ENCODE measurements at regions not wholly inside any gene's neighbourhood (a gene's known extent, or its start where the extent isn't known, plus 50 kb on each side); places are given as distances from the start of the nearest gene placed in this dataset.

- WGBS, 2 donors: 65 to 76% methylated on average over 1 of the region's 1 CpG
- Histone ChIP-seq H3K27ac (no peak overlapping the region), H3K9me3 (no peaks in the 10 kb centered on the region), H3K27me3 (no peaks in the 10 kb centered on the region), H3K4me1 (no peaks in the 10 kb centered on the region), H3K36me3 (replicated peaks in 1 of 2; ENCODE audit: insufficient read depth in 1 of 2, low read depth in 2 of 2) (no peaks in the 10 kb centered on the region), H3K4me3 (no peak overlapping the region)
- no peak for DNase-seq
- ATAC-seq: no peak
- TF ChIP-seq CTCF (IDR thresholded peaks at IDR 0.05) (no peak), POLR2A (IDR thresholded peaks at IDR 0.05) (no peak)
- intact Hi-C loops (cut with DNase I): no loop called here
Measured at GRCh38 chr1:233547726-233548125, 66.2 kb upstream of the KCNK1 start.

- WGBS, 2 donors: 27 to 40% methylated on average over 2 of the region's 2 CpGs
- no peak for ATAC-seq
- no peaks in the 10 kb centered on the region for H3K9me3 ChIP-seq
- no peak overlapping the region for H3K27ac ChIP-seq
- intact Hi-C loops (cut with DNase I): no loop called here
- no peak overlapping the region for H3K4me3 ChIP-seq
- no peak for TF ChIP-seq POLR2A (IDR thresholded peaks at IDR 0.05)
- no peak for TF ChIP-seq CTCF (IDR thresholded peaks at IDR 0.05)
- DNase-seq: no peak
- no peaks in the 10 kb centered on the region for H3K36me3 ChIP-seq (replicated peaks in 1 of 2; ENCODE audit: insufficient read depth in 1 of 2, low read depth in 2 of 2)
- no peaks in the 10 kb centered on the region for H3K4me1 ChIP-seq
- H3K27me3 ChIP-seq: no peaks in the 10 kb centered on the region
Measured at GRCh38 chr1:233549404-233549803, 64.5 kb upstream of the KCNK1 start.

- 74 to 82% methylated on average over 3 of the region's 3 CpGs for WGBS, 2 donors
- TF ChIP-seq CTCF (IDR thresholded peaks at IDR 0.05): no peak
- TF ChIP-seq POLR2A (IDR thresholded peaks at IDR 0.05): no peak
- ATAC-seq (no peak), DNase-seq (no peak)
- intact Hi-C loops (cut with DNase I): no loop called here
- H3K9me3 ChIP-seq: no peaks in the 10 kb centered on the region
- no peak overlapping the region for H3K27ac ChIP-seq
- H3K27me3 ChIP-seq: no peaks in the 10 kb centered on the region
- H3K4me3 ChIP-seq: no peak overlapping the region
- no peaks in the 10 kb centered on the region for H3K4me1 ChIP-seq
- H3K36me3 ChIP-seq (replicated peaks in 1 of 2; ENCODE audit: insufficient read depth in 1 of 2, low read depth in 2 of 2): no peaks in the 10 kb centered on the region
Measured at GRCh38 chr1:233549917-233550316, 64.0 kb upstream of the KCNK1 start.

GRCh38 chr1:233554037-233554436 is 59.9 kb upstream of the KCNK1 start:
- no peaks in the 10 kb centered on the region for H3K9me3 ChIP-seq
- no peak for TF ChIP-seq CTCF (IDR thresholded peaks at IDR 0.05)
- TF ChIP-seq POLR2A (IDR thresholded peaks at IDR 0.05): no peak
- H3K27me3 ChIP-seq: no peaks in the 10 kb centered on the region
- ATAC-seq (no peak), DNase-seq (no peak)
- intact Hi-C loops (cut with DNase I): no loop called here
- no peaks in the 10 kb centered on the region for H3K36me3 ChIP-seq (replicated peaks in 1 of 2; ENCODE audit: insufficient read depth in 1 of 2, low read depth in 2 of 2)
- no peaks in the 10 kb centered on the region for H3K4me1 ChIP-seq
- H3K27ac ChIP-seq: no peak overlapping the region
- WGBS, 2 donors: 64 to 69% methylated on average over 2 of the region's 2 CpGs
- no peak overlapping the region for H3K4me3 ChIP-seq

- TF ChIP-seq CTCF (IDR thresholded peaks at IDR 0.05) (no peak), POLR2A (IDR thresholded peaks at IDR 0.05) (no peak)
- Histone ChIP-seq H3K4me1 (no peaks in the 10 kb centered on the region), H3K4me3 (no peak overlapping the region)
Measured at GRCh38 chr1:233561708-233562426, 52.0 kb upstream of the KCNK1 start.

More at GRCh38 chr1:233561708-233562426, 52.0 kb upstream of the KCNK1 start:
- ATAC-seq: no peak
- no peak for DNase-seq
- H3K27me3 ChIP-seq: no peaks in the 10 kb centered on the region
- H3K9me3 ChIP-seq: peaks cover 0 to 5% (median 0%) of the 10 kb centered on the region in 3 donors
- H3K27ac ChIP-seq: no peak overlapping the region
- intact Hi-C loops (cut with DNase I): no loop called here
- no peaks in the 10 kb centered on the region for H3K36me3 ChIP-seq (replicated peaks in 1 of 2; ENCODE audit: insufficient read depth in 1 of 2, low read depth in 2 of 2)

Data from body of pancreas (tissue), 4 donors.